Keratinocyte (primary cell): ENCODE measurements at regions not wholly inside any gene's neighbourhood (a gene's known extent, or its start where the extent isn't known, plus 50 kb on each side); places are given as distances from the start of the nearest gene placed in this dataset.

ENCODE experiments used
- CTCF ChIP-seq, 3 experiments: IDR thresholded peaks in 1 of 3; conservative IDR thresholded peaks in 1 of 3; optimal IDR thresholded peaks in 1 of 3; 2 replicates in 2 of 3; 3 replicates in 1 of 3; pipeline versions ENCODE3 to v1.5.1; 2011; ENCODE audit warnings: low read length in 3 of 3, mild to moderate bottlenecking in 3 of 3, moderate library complexity in 2 of 3, control low read depth in 1 of 3, inconsistent platforms in 1 of 3; ENCODE audit not compliant: insufficient read depth in 2 of 3; ENCODE audit errors: extremely low read depth in 1 of 3
- EZH2 ChIP-seq: IDR thresholded peaks from one replicate; pipeline ENCODE4 v1.6.1; 2012; ENCODE audit warnings: inconsistent platforms, mild to moderate bottlenecking, low read length, moderate library complexity

- TF ChIP-seq CTCF (optimal IDR thresholded peaks at IDR 0.05 in 1 of 3, IDR thresholded peaks at IDR 0.05 in 1 of 3, conservative IDR thresholded peaks at IDR 0.05 in 1 of 3; ENCODE audit: extremely low read depth in 1 of 3, insufficient read depth in 2 of 3, low read length in 3 of 3) = no peak
- TF ChIP-seq EZH2 = no peak
These were observed 927.5 kb downstream of the ADGRL2 start for GRCh38 chr1:82728206-82728605.
